IPS-15b (cell line): ENCODE measurements at regions not wholly inside any gene's neighbourhood (a gene's known extent, or its start where the extent isn't known, plus 50 kb on each side); places are given as distances from the start of the nearest gene placed in this dataset.
A peak's percentile ranks its signal among the peaks of the same experiment; 100 is the strongest.
"Not testable (repeated sequence)": the region's sequence is repeated elsewhere in the genome, so short reads cannot be mapped to it uniquely, and the experiment has no call there.

Source experiments
- H3K27me3 ChIP-seq: one replicate; pipeline ENCODE4 v1.6.1; 2013; ENCODE audit warnings: low read length; ENCODE audit not compliant: control insufficient read depth, insufficient read depth
- H3K36me3 ChIP-seq: one replicate; pipeline ENCODE4 v1.6.1; 2013; ENCODE audit warnings: low read length; ENCODE audit not compliant: control insufficient read depth, insufficient read depth
- H3K4me1 ChIP-seq: one replicate; pipeline ENCODE4 v1.6.1; 2013; ENCODE audit warnings: mild to moderate bottlenecking, low read length; ENCODE audit not compliant: control insufficient read depth, insufficient read depth
- H3K4me3 ChIP-seq: one replicate; pipeline ENCODE4 v1.5.1; 2013; ENCODE audit warnings: low read depth, low read length
- H3K9ac ChIP-seq: one replicate; pipeline ENCODE4 v1.6.1; 2013; ENCODE audit warnings: low read depth, mild to moderate bottlenecking, low read length
- H3K9me3 ChIP-seq: one replicate; pipeline ENCODE4 v1.6.1; 2013; ENCODE audit warnings: mild to moderate bottlenecking, low read length; ENCODE audit not compliant: control insufficient read depth, insufficient read depth

DNA sequence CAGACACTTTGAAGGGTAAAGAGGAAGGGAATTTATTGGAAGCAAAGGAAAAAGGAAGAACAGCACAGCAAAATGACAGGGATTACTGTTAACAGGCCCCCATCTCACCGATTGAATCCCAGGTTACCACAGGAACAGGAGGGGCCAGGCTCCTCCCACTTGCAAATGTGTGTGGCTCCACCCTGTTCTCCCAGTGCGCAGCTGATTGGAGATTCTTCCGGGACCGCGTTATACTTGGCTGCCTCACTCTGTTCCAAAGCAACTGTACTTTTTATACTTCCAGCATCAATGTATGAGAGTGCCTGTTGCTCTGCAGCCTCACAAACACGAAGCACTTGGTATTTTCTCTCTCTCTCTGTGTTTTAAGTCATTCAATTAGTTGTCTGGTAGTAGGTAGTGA lies 273.6 kb upstream of the MDGA2 start:
- Histone ChIP-seq H3K9ac (no peak overlapping the region), H3K4me1 (no peaks in the 10 kb centered on the region), H3K9me3 (no peaks in the 10 kb centered on the region), H3K36me3 (no peaks in the 10 kb centered on the region), H3K4me3 (no peak overlapping the region), H3K27me3 (no peaks in the 10 kb centered on the region)

- Histone ChIP-seq H3K27me3 (no peaks in the 10 kb centered on the region), H3K9ac (no peak overlapping the region), H3K9me3 (no peaks in the 10 kb centered on the region), H3K4me1 (no peaks in the 10 kb centered on the region), H3K4me3 (no peak overlapping the region), H3K36me3 (no peaks in the 10 kb centered on the region)
Observed at GRCh38 chr14:47935332-47935731, 259.9 kb upstream of the MDGA2 start.

GRCh38 chr14:47929334-47929733 lies 253.9 kb upstream of the MDGA2 start:
- no peaks in the 10 kb centered on the region for H3K27me3 ChIP-seq
- no peak overlapping the region for H3K4me3 ChIP-seq
- no peaks in the 10 kb centered on the region for H3K9me3 ChIP-seq
- H3K4me1 ChIP-seq = no peaks in the 10 kb centered on the region
- no peaks in the 10 kb centered on the region for H3K36me3 ChIP-seq
- no peak overlapping the region for H3K9ac ChIP-seq

DNA sequence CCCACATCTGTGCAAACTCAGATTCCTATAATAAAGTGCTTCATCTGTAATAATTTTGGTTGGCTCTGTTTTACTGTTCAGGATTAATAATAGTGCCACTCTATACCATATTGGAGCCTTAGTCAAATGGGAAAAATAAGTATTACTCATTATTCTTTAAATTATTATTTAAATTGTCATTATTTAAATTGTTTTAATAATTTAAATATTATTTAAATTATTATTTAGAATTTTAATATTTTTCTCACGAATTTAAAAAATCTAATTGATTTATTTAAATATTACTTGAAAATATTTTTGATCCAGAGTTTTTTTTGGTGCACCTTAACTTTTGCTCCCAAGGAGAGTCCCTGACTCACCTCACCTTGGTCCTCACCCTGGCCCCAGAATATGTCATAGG lies 245.7 kb upstream of the MDGA2 start:
- H3K9me3 ChIP-seq = no peaks in the 10 kb centered on the region
- H3K9ac ChIP-seq = no peak overlapping the region
- H3K4me1 ChIP-seq = no peaks in the 10 kb centered on the region
- H3K36me3 ChIP-seq = no peaks in the 10 kb centered on the region
- H3K27me3 ChIP-seq = no peaks in the 10 kb centered on the region
- H3K4me3 ChIP-seq = no peak overlapping the region

GRCh38 chr14:47919997-47920396 lies 244.6 kb upstream of the MDGA2 start:
- Histone ChIP-seq H3K9me3 (no peaks in the 10 kb centered on the region), H3K36me3 (no peaks in the 10 kb centered on the region), H3K4me1 (no peaks in the 10 kb centered on the region), H3K4me3 (no peak overlapping the region), H3K9ac (no peak overlapping the region), H3K27me3 (no peaks in the 10 kb centered on the region)

- Histone ChIP-seq H3K9ac (no peak overlapping the region), H3K27me3 (no peaks in the 10 kb centered on the region), H3K4me1 (no peaks in the 10 kb centered on the region), H3K4me3 (no peak overlapping the region), H3K36me3 (no peaks in the 10 kb centered on the region), H3K9me3 (no peaks in the 10 kb centered on the region)
Observed at GRCh38 chr14:47919334-47919846, 244.0 kb upstream of the MDGA2 start.

GRCh38 chr14:47917344-47917954 lies 242.0 kb upstream of the MDGA2 start:
- H3K36me3 ChIP-seq = no peaks in the 10 kb centered on the region
- H3K27me3 ChIP-seq = no peaks in the 10 kb centered on the region
- no peak overlapping the region for H3K9ac ChIP-seq
- no peaks in the 10 kb centered on the region for H3K9me3 ChIP-seq
- no peak overlapping the region for H3K4me3 ChIP-seq
- no peaks in the 10 kb centered on the region for H3K4me1 ChIP-seq

GRCh38 chr14:47901141-47901540 lies 225.7 kb upstream of the MDGA2 start:
- H3K36me3 ChIP-seq, H3K27me3 ChIP-seq, H3K4me1 ChIP-seq, H3K9me3 ChIP-seq, H3K9ac ChIP-seq: not testable (repeated sequence)
- H3K4me3 ChIP-seq = peak overlapping the region; percentile 37

- H3K27me3 ChIP-seq = no peaks in the 10 kb centered on the region
- no peaks in the 10 kb centered on the region for H3K9me3 ChIP-seq
- no peaks in the 10 kb centered on the region for H3K36me3 ChIP-seq
- H3K9ac ChIP-seq = no peak overlapping the region
- H3K4me1 ChIP-seq = no peaks in the 10 kb centered on the region
- no peak overlapping the region for H3K4me3 ChIP-seq
Observed at GRCh38 chr14:47899685-47900084, 224.3 kb upstream of the MDGA2 start.

- Histone ChIP-seq H3K9ac (no peak overlapping the region), H3K9me3 (no peaks in the 10 kb centered on the region), H3K4me3 (no peak overlapping the region), H3K27me3 (no peaks in the 10 kb centered on the region), H3K4me1 (no peaks in the 10 kb centered on the region), H3K36me3 (no peaks in the 10 kb centered on the region)
Observed at GRCh38 chr14:47874350-47874749, 198.9 kb upstream of the MDGA2 start.

DNA sequence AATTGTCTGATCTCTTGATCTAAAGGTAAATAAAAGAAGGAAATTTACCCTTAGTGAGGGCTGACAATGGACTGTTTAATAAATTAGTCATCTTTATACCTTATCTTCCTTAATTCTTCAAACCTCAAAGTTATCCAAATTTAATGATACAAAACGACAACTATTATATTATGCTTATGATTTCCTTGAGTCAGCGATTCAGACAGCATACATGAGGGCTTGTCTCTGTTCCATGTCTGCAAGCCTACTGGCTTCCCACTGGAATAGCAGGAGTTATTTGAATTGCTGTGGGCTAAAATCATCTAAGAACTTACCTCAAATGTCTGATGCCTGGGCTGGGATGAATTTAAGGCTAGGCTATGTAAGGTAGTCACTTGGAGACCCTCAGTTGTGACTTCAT lies 197.2 kb upstream of the MDGA2 start:
- H3K4me3 ChIP-seq = no peak overlapping the region
- H3K9me3 ChIP-seq = no peaks in the 10 kb centered on the region
- no peak overlapping the region for H3K9ac ChIP-seq
- H3K36me3 ChIP-seq = no peaks in the 10 kb centered on the region
- H3K4me1 ChIP-seq = no peaks in the 10 kb centered on the region
- no peaks in the 10 kb centered on the region for H3K27me3 ChIP-seq

GRCh38 chr14:47863441-47863840 lies 188.0 kb upstream of the MDGA2 start:
- peak overlapping the region; percentile 9 for H3K9ac ChIP-seq
- no peaks in the 10 kb centered on the region for H3K36me3 ChIP-seq
- H3K4me1 ChIP-seq = no peaks in the 10 kb centered on the region
- H3K4me3 ChIP-seq = no peak overlapping the region
- H3K27me3 ChIP-seq = no peaks in the 10 kb centered on the region
- H3K9me3 ChIP-seq = no peaks in the 10 kb centered on the region
